Breast epithelium (tissue), 3 donors: ENCODE measurements at regions not wholly inside any gene's neighbourhood (a gene's known extent, or its start where the extent isn't known, plus 50 kb on each side); places are given as distances from the start of the nearest gene placed in this dataset.

Experiments
- CTCF ChIP-seq, 3 donors: fragments of 450-650 bp; IDR thresholded peaks; one replicate each; pipeline ENCODE4 v1.5.1; 2016 to 2017; ENCODE audit warnings: antibody characterized with exemption in 3 of 3, mild to moderate bottlenecking in 3 of 3, moderate library complexity in 3 of 3
- POLR2A ChIP-seq: fragments of 450-650 bp; IDR thresholded peaks from one replicate; pipeline ENCODE4 v1.6.1; 2016; ENCODE audit warnings: antibody characterized with exemption, mild to moderate bottlenecking, moderate library complexity

GRCh38 chr11:79942646-79943045 is 501.8 kb upstream of the TENM4 start:
- TF ChIP-seq CTCF (IDR thresholded peaks at IDR 0.05) = no peak
- TF ChIP-seq POLR2A = no peak
